ENCODE measurements at regions not wholly inside any gene's neighbourhood (a gene's known extent, or its start where the extent isn't known, plus 50 kb on each side); places are given as distances from the start of the nearest gene placed in this dataset.

DNA sequence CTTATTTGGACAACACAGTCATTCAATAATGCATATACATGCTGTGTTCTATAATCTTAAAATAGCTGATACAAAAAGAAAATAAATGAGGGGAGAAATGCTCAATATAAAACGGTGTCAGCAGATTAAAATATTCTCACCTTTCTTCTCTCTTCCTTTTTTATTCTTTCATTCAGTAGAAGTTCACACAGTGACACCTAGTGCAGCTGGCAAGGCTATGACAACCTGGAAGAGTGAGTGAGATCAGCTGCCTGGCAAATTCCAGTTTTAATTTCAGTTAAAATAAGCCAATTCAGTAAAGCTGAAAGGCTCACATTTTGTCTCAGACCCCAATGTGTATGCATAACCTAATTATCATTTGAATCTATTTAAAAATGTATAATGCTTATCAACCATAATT, 150.3 kb downstream of the RASEF start:
- ChIA-PET POLR2A (no interaction called here), CTCF (ENCODE audit: low intra/inter-chr PET ratio) (no interaction called here)
- no peaks in the 10 kb centered on the region for H3K36me3 ChIP-seq (ENCODE audit: control insufficient read depth, insufficient read depth, low read length)
- H3K9ac ChIP-seq (ENCODE audit: insufficient read depth in 1 of 2, low read depth in 2 of 2, low read length in 2 of 2), result no peak overlapping the region
- H4K20me1 ChIP-seq (replicated peaks; ENCODE audit: control insufficient read depth, insufficient read depth, low read length), result no peaks in the 10 kb centered on the region
- H3K79me2 ChIP-seq (ENCODE audit: control insufficient read depth, insufficient read depth, low read length), result no peaks in the 10 kb centered on the region
- no TSS peak for BruUV-seq (replicated peaks)
- H3K4me1 ChIP-seq (replicated peaks in 1 of 2; ENCODE audit: control insufficient read depth in 2 of 2, insufficient read depth in 2 of 2, low read length in 2 of 2), result no peaks in the 10 kb centered on the region
- no peaks in the 10 kb centered on the region for H3K27me3 ChIP-seq (ENCODE audit: control insufficient read depth in 2 of 2, insufficient read depth in 2 of 2, low read length in 2 of 2)
- TF ChIP-seq SRF (CRISPR knock-in tag; IDR thresholded peaks at IDR 0.05) (no peak), MAFF (IDR thresholded peaks at IDR 0.05; ENCODE audit: low read length) (no peak), ZNF197 (CRISPR knock-in tag; IDR thresholded peaks at IDR 0.05; ENCODE audit: low read depth) (no peak), SRSF1 (IDR thresholded peaks at IDR 0.05; ENCODE audit: low read depth, low read length) (no peak), RBM22 (IDR thresholded peaks at IDR 0.05; ENCODE audit: low read depth, low read length, poor library complexity, severe bottlenecking) (no peak), DMBX1 (CRISPR knock-in tag; IDR thresholded peaks at IDR 0.05; ENCODE audit: borderline replicate concordance) (no peak), TBP (optimal IDR thresholded peaks at IDR 0.05; ENCODE audit: low read depth, low read length) (no peak), SAFB (IDR thresholded peaks at IDR 0.05; ENCODE audit: borderline replicate concordance, low read depth, low read length) (no peak), ZNF696 (CRISPR knock-in tag; conservative IDR thresholded peaks at IDR 0.05) (no peak)
- TF ChIP-seq, protein P1, sequence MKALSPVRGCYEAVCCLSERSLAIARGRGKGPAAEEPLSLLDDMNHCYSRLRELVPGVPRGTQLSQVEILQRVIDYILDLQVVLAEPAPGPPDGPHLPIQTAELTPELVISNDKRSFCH (CRISPR knock-in tag; IDR thresholded peaks at IDR 0.05), result no peak
- TF ChIP-seq, protein P1 (tag; IDR thresholded peaks at IDR 0.05), result no peak
- TF ChIP-seq, protein P2, sequence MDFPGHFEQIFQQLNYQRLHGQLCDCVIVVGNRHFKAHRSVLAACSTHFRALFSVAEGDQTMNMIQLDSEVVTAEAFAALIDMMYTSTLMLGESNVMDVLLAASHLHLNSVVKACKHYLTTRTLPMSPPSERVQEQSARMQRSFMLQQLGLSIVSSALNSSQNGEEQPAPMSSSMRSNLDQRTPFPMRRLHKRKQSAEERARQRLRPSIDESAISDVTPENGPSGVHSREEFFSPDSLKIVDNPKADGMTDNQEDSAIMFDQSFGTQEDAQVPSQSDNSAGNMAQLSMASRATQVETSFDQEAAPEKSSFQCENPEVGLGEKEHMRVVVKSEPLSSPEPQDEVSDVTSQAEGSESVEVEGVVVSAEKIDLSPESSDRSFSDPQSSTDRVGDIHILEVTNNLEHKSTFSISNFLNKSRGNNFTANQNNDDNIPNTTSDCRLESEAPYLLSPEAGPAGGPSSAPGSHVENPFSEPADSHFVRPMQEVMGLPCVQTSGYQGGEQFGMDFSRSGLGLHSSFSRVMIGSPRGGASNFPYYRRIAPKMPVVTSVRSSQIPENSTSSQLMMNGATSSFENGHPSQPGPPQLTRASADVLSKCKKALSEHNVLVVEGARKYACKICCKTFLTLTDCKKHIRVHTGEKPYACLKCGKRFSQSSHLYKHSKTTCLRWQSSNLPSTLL (IDR thresholded peaks at IDR 0.05), result no peak
- TF ChIP-seq, protein P3, sequence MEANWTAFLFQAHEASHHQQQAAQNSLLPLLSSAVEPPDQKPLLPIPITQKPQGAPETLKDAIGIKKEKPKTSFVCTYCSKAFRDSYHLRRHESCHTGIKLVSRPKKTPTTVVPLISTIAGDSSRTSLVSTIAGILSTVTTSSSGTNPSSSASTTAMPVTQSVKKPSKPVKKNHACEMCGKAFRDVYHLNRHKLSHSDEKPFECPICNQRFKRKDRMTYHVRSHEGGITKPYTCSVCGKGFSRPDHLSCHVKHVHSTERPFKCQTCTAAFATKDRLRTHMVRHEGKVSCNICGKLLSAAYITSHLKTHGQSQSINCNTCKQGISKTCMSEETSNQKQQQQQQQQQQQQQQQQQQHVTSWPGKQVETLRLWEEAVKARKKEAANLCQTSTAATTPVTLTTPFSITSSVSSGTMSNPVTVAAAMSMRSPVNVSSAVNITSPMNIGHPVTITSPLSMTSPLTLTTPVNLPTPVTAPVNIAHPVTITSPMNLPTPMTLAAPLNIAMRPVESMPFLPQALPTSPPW (CRISPR knock-in tag; IDR thresholded peaks at IDR 0.05), result no peak
- H3K27ac ChIP-seq (ENCODE audit: extremely low read depth, low read depth, low read length), result no peak overlapping the region
- FAIRE-seq (no peak), DNase-seq (ENCODE audit: extremely low read depth in 1 of 4, low spot score in 3 of 4) (no peak), ATAC-seq (no peak)
- no peak overlapping the region for H3K4me2 ChIP-seq (ENCODE audit: insufficient read depth, low read length)
- H3K4me3 ChIP-seq, result no peak overlapping the region
- intact Hi-C loops (cut with micrococcal nuclease) (no loop called here), in situ Hi-C loops (cut with MboI) (no loop called here)
- H2AFZ ChIP-seq (ENCODE audit: low read depth, low read length), result no peak overlapping the region
- no peaks in the 10 kb centered on the region for H3K9me1 ChIP-seq (ENCODE audit: control insufficient read depth, insufficient read depth, low read length)
- 0% methylated on average over 1 of the region's 1 CpG for WGBS (ENCODE audit: insufficient coverage, low coverage, missing lambda C conversion rate)
- no peaks in the 10 kb centered on the region for H3K9me3 ChIP-seq (replicated peaks; ENCODE audit: control insufficient read depth, insufficient read depth, low read depth, low read length)

Data from K562 (cell line).